Cerebellar cortex (tissue), 1 donor: ENCODE measurements at regions not wholly inside any gene's neighbourhood (a gene's known extent, or its start where the extent isn't known, plus 50 kb on each side); places are given as distances from the start of the nearest gene placed in this dataset.

ENCODE experiments used
- DNase-seq: peaks from one replicate; pipeline ENCODE4 v3.0.0-alpha.2; 2015; ENCODE audit warnings: low spot score

- DNase-seq, result no peak
These were observed 59.4 kb upstream of the GZMB start for GRCh38 chr14:24693353-24693737.

GRCh38 chr14:24692382-24693352, 58.7 kb upstream of the GZMB start:
- no peak for DNase-seq

GRCh38 chr14:24690492-24690891, 56.5 kb upstream of the GZMB start:
- no peak for DNase-seq

- DNase-seq, result no peak
These were observed 54.2 kb upstream of the GZMB start for GRCh38 chr14:24688030-24688658.
